Smooth muscle cell (in vitro differentiated cells): ENCODE measurements at regions not wholly inside any gene's neighbourhood (a gene's known extent, or its start where the extent isn't known, plus 50 kb on each side); places are given as distances from the start of the nearest gene placed in this dataset.

Experiments
- DNase-seq: peaks from one replicate; lab custom pipeline; 2025; ENCODE audit not compliant: unreplicated experiment; lab: John Stamatoyannopoulos, UW
- H2AFZ ChIP-seq: fragments of 200-600 bp; sonication (generic); 2 replicates; pipeline ENCODE4 v1.6.0; 2016; ENCODE audit warnings: antibody characterized with exemption, low read depth, mild to moderate bottlenecking
- H3F3A ChIP-seq: fragments of 200-600 bp; sonication (generic); 2 replicates; pipeline ENCODE4 v1.6.0; 2017; ENCODE audit warnings: antibody characterized with exemption, low read depth
- H3K27ac ChIP-seq: fragments of 200-600 bp; sonication (generic); 2 replicates; pipeline ENCODE4 v1.5.1; 2016; ENCODE audit warnings: low read depth, mild to moderate bottlenecking
- H3K27me3 ChIP-seq: fragments of 200-600 bp; sonication (generic); 2 replicates; pipeline ENCODE4 v1.6.1; 2016; ENCODE audit warnings: low read depth, mild to moderate bottlenecking
- H3K36me3 ChIP-seq: fragments of 200-600 bp; sonication (generic); 2 replicates; pipeline ENCODE4 v1.5.1; 2016; ENCODE audit warnings: low read depth
- H3K4me1 ChIP-seq: fragments of 200-600 bp; sonication (generic); 2 replicates; pipeline ENCODE4 v1.5.1; 2016; ENCODE audit warnings: low read depth
- H3K4me2 ChIP-seq: fragments of 200-600 bp; sonication (generic); 2 replicates; pipeline ENCODE4 v1.6.0; 2016; ENCODE audit warnings: mild to moderate bottlenecking
- H3K4me3 ChIP-seq: fragments of 200-600 bp; sonication (generic); 2 replicates; pipeline ENCODE4 v1.5.1; 2016; ENCODE audit warnings: mild to moderate bottlenecking
- H3K79me2 ChIP-seq: fragments of 200-600 bp; sonication (generic); 2 replicates; pipeline ENCODE4 v1.6.0; 2016; ENCODE audit warnings: low read depth, mild to moderate bottlenecking
- H3K9ac ChIP-seq: fragments of 200-600 bp; sonication (generic); 2 replicates; pipeline ENCODE4 v1.6.0; 2016; ENCODE audit warnings: low read depth
- H3K9me3 ChIP-seq: fragments of 200-600 bp; sonication (generic); replicated peaks from 2 replicates; pipeline ENCODE4 v1.5.1; 2016; ENCODE audit warnings: low read depth
- H4K20me1 ChIP-seq: fragments of 200-600 bp; sonication (generic); 2 replicates; pipeline ENCODE4 v1.6.0; 2016; ENCODE audit warnings: low read depth
- CTCF ChIP-seq: fragments of 200-600 bp; sonication (generic); IDR thresholded peaks from 2 replicates; pipeline ENCODE4 v1.5.1; 2017; ENCODE audit warnings: borderline replicate concordance, mild to moderate bottlenecking, antibody characterized with exemption; ENCODE audit not compliant: insufficient read depth, poor library complexity, severe bottlenecking
- WGBS: methylation state at CpG from one replicate; pipeline ENCODE4 v1.1.7; 2016; ENCODE audit warnings: low lambda C conversion rate; 5-methylcytosine and 5-hydroxymethylcytosine counted together

GRCh38 chr6:155974811-155975323 is 519.2 kb upstream of the NOX3 start:
- Histone ChIP-seq H3K27ac (no peak overlapping the region), H3K9ac (no peak overlapping the region), H3K27me3 (no peaks in the 10 kb centered on the region), H3K9me3 (no peaks in the 10 kb centered on the region), H4K20me1 (no peaks in the 10 kb centered on the region), H3K4me2 (no peak overlapping the region), H3F3A (no peaks in the 10 kb centered on the region), H3K4me3 (no peak overlapping the region), H2AFZ (no peak overlapping the region), H3K79me2 (no peaks in the 10 kb centered on the region), H3K4me1 (peaks cover 5% of the 10 kb centered on the region), H3K36me3 (no peaks in the 10 kb centered on the region)
- 90% methylated on average over 9 of the region's 9 CpGs for WGBS
- no peak for TF ChIP-seq CTCF
- no peak for DNase-seq

- H3K27me3 ChIP-seq: no peaks in the 10 kb centered on the region
- 95% methylated on average over 17 of the region's 17 CpGs for WGBS
- no peaks in the 10 kb centered on the region for H3F3A ChIP-seq
- no peak overlapping the region for H2AFZ ChIP-seq
- no peaks in the 10 kb centered on the region for H3K36me3 ChIP-seq
- no peak overlapping the region for H3K4me2 ChIP-seq
- DNase-seq: no peak
- H3K27ac ChIP-seq: no peak overlapping the region
- H3K9me3 ChIP-seq: no peaks in the 10 kb centered on the region
- no peak for TF ChIP-seq CTCF
- no peak overlapping the region for H3K9ac ChIP-seq
- H4K20me1 ChIP-seq: no peaks in the 10 kb centered on the region
- no peak overlapping the region for H3K4me3 ChIP-seq
- H3K4me1 ChIP-seq: peaks cover 5% of the 10 kb centered on the region
- H3K79me2 ChIP-seq: no peaks in the 10 kb centered on the region
These were observed 518.7 kb upstream of the NOX3 start for GRCh38 chr6:155974359-155974758.

GRCh38 chr6:155970876-155971708 is 515.5 kb upstream of the NOX3 start:
- peaks cover 5% of the 10 kb centered on the region for H3K4me1 ChIP-seq
- H3K9me3 ChIP-seq: no peaks in the 10 kb centered on the region
- no peaks in the 10 kb centered on the region for H3K36me3 ChIP-seq
- H3F3A ChIP-seq: no peaks in the 10 kb centered on the region
- H3K9ac ChIP-seq: no peak overlapping the region
- H2AFZ ChIP-seq: no peak overlapping the region
- H3K4me3 ChIP-seq: no peak overlapping the region
- no peaks in the 10 kb centered on the region for H3K79me2 ChIP-seq
- no peak for DNase-seq
- no peaks in the 10 kb centered on the region for H4K20me1 ChIP-seq
- WGBS: 76% methylated on average over 7 of the region's 7 CpGs
- no peak overlapping the region for H3K27ac ChIP-seq
- no peak for TF ChIP-seq CTCF
- H3K27me3 ChIP-seq: no peaks in the 10 kb centered on the region
- no peak overlapping the region for H3K4me2 ChIP-seq

- no peak for DNase-seq
- no peak for TF ChIP-seq CTCF
- Histone ChIP-seq H3F3A (no peaks in the 10 kb centered on the region), H3K9me3 (no peaks in the 10 kb centered on the region), H3K79me2 (no peaks in the 10 kb centered on the region), H3K9ac (no peak overlapping the region), H3K36me3 (no peaks in the 10 kb centered on the region), H3K4me2 (no peak overlapping the region), H3K27ac (no peak overlapping the region), H3K4me3 (no peak overlapping the region), H3K4me1 (peaks cover 5% of the 10 kb centered on the region), H3K27me3 (no peaks in the 10 kb centered on the region), H2AFZ (no peak overlapping the region), H4K20me1 (no peaks in the 10 kb centered on the region)
These were observed 514.8 kb upstream of the NOX3 start for GRCh38 chr6:155970472-155970871.
